NB4 (cell line): ENCODE measurements at regions not wholly inside any gene's neighbourhood (a gene's known extent, or its start where the extent isn't known, plus 50 kb on each side); places are given as distances from the start of the nearest gene placed in this dataset.

Source experiments
- TF ChIP-seq, protein P1 (sequence below): IDR thresholded peaks from 2 replicates; pipeline ENCODE4 v1.6.1; 2011; ENCODE audit warnings: low read depth, low read length
- TF ChIP-seq, protein P2 (sequence below): IDR thresholded peaks from one replicate; pipeline ENCODE4 v1.5.1; 2012; ENCODE audit warnings: low read depth, low read length

DNA sequence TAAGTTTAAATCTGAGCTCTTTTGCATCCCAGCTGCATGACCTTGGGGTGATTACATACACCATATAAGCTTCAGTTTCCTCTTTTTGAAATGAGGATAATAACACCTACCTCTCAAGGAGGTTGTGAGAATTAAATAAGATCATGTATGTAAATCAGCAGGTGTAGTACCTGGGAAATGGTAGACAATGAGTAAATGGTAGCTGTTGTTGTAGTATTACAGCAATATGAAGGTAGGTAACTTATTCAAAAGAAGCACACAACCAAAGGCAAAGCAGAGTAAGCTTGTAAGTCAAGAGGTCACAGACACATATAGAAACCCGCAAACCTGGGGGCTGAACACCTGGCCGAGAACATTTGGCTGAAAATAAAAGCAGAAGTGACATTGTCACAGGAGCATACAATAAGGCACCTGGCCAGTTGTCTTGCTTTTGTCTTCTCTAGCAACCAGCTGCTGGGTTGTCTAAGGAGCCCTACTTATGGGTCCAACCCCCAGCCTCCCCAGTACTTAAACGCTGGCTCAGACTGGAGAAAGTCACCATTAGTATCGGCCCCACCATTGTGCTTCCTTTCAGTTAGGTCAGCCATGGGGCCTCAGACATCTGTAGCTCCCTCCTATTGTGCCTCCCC is 203.6 kb upstream of the MKLN1 start:
- TF ChIP-seq, protein P1, sequence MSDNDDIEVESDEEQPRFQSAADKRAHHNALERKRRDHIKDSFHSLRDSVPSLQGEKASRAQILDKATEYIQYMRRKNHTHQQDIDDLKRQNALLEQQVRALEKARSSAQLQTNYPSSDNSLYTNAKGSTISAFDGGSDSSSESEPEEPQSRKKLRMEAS, result no peak
- TF ChIP-seq, protein P2, sequence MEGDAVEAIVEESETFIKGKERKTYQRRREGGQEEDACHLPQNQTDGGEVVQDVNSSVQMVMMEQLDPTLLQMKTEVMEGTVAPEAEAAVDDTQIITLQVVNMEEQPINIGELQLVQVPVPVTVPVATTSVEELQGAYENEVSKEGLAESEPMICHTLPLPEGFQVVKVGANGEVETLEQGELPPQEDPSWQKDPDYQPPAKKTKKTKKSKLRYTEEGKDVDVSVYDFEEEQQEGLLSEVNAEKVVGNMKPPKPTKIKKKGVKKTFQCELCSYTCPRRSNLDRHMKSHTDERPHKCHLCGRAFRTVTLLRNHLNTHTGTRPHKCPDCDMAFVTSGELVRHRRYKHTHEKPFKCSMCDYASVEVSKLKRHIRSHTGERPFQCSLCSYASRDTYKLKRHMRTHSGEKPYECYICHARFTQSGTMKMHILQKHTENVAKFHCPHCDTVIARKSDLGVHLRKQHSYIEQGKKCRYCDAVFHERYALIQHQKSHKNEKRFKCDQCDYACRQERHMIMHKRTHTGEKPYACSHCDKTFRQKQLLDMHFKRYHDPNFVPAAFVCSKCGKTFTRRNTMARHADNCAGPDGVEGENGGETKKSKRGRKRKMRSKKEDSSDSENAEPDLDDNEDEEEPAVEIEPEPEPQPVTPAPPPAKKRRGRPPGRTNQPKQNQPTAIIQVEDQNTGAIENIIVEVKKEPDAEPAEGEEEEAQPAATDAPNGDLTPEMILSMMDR, result no peak
